HepG2 (cell line): ENCODE measurements at regions not wholly inside any gene's neighbourhood (a gene's known extent, or its start where the extent isn't known, plus 50 kb on each side); places are given as distances from the start of the nearest gene placed in this dataset.

Source experiments
- ZNF333 ChIP-seq: sonication (generic); formaldehyde crosslinking; IDR thresholded peaks from 2 replicates; pipeline ENCODE4 v1.4.0; 2020; ENCODE audit warnings: mild to moderate bottlenecking, missing genetic modification reagents, borderline replicate concordance
- TF ChIP-seq, protein P1 (sequence below): sonication (generic); formaldehyde crosslinking; IDR thresholded peaks from 2 replicates; pipeline ENCODE4 v1.5.0; 2020; ENCODE audit warnings: mild to moderate bottlenecking, missing genetic modification reagents, moderate library complexity

DNA sequence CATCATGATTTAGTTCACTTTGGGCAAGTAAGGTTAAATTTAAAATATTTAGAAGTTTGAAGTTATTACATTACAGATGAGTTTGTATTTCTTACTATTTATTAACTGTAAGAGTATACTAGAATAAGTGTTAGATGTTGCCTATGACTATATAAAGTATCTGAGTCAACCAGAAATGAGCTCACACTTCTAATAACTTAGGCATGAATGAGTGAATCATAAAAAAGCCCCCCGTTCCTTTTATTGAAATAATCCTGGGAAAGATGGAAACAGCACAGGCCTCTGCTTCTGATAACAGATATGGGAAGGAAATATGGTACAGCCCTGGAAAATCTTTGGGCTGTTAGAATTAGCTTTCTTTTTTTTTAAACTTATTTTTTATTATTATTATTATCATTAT is 66.6 kb upstream of the TGFBR2 start:
- TF ChIP-seq, protein P1, sequence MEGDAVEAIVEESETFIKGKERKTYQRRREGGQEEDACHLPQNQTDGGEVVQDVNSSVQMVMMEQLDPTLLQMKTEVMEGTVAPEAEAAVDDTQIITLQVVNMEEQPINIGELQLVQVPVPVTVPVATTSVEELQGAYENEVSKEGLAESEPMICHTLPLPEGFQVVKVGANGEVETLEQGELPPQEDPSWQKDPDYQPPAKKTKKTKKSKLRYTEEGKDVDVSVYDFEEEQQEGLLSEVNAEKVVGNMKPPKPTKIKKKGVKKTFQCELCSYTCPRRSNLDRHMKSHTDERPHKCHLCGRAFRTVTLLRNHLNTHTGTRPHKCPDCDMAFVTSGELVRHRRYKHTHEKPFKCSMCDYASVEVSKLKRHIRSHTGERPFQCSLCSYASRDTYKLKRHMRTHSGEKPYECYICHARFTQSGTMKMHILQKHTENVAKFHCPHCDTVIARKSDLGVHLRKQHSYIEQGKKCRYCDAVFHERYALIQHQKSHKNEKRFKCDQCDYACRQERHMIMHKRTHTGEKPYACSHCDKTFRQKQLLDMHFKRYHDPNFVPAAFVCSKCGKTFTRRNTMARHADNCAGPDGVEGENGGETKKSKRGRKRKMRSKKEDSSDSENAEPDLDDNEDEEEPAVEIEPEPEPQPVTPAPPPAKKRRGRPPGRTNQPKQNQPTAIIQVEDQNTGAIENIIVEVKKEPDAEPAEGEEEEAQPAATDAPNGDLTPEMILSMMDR, result no peak
- TF ChIP-seq ZNF333 (CRISPR knock-in tag), result no peak
